Neuronal stem cell (in vitro differentiated cells): ENCODE measurements at regions not wholly inside any gene's neighbourhood (a gene's known extent, or its start where the extent isn't known, plus 50 kb on each side); places are given as distances from the start of the nearest gene placed in this dataset.

ENCODE experiments used
- DNase-seq: peaks from one replicate; pipeline ENCODE4 v3.0.0-alpha.2; 2013; ENCODE audit warnings: low spot score
- H2AFZ ChIP-seq: one replicate; pipeline ENCODE4 v1.6.1; 2013; ENCODE audit warnings: mild to moderate bottlenecking, low read length, inconsistent platforms
- H2AK5ac ChIP-seq: 2 replicates; pipeline ENCODE4 v1.6.1; 2013; ENCODE audit warnings: low read depth, mild to moderate bottlenecking, inconsistent platforms, low read length, moderate library complexity, mixed read lengths
- H2BK120ac ChIP-seq: 2 replicates; pipeline ENCODE4 v1.6.1; 2013; ENCODE audit warnings: low read depth, mild to moderate bottlenecking, inconsistent platforms, low read length, moderate library complexity, mixed read lengths
- H2BK12ac ChIP-seq: one replicate; pipeline ENCODE4 v1.6.1; 2013; ENCODE audit warnings: low read length, inconsistent platforms
- H2BK15ac ChIP-seq: 2 replicates; pipeline ENCODE4 v1.6.1; 2013; ENCODE audit warnings: mild to moderate bottlenecking, low read length, inconsistent platforms, mixed read lengths
- H2BK5ac ChIP-seq: one replicate; pipeline ENCODE4 v1.6.1; 2013; ENCODE audit warnings: inconsistent platforms, mild to moderate bottlenecking, low read length, moderate library complexity
- H3K14ac ChIP-seq: one replicate; pipeline ENCODE4 v1.6.1; 2013; ENCODE audit warnings: low read length, inconsistent platforms
- H3K18ac ChIP-seq: 2 replicates; pipeline ENCODE4 v1.6.1; 2013; ENCODE audit warnings: low read length, inconsistent platforms
- H3K23ac ChIP-seq: 2 replicates; pipeline ENCODE4 v1.6.1; 2013; ENCODE audit warnings: low read depth, mild to moderate bottlenecking, mixed read lengths, low read length, inconsistent platforms; ENCODE audit not compliant: poor library complexity
- H3K27ac ChIP-seq: replicated peaks from 3 replicates; pipeline ENCODE4 v1.5.1; 2013; ENCODE audit warnings: low read length, inconsistent platforms
- H3K27me3 ChIP-seq, 3 experiments: 2 replicates each; pipeline ENCODE4 v1.6.1; 2013; ENCODE audit warnings: low read length in 3 of 3, mild to moderate bottlenecking in 2 of 3, inconsistent platforms in 1 of 3, low read depth in 1 of 3, mixed read lengths in 1 of 3, moderate library complexity in 1 of 3; ENCODE audit not compliant: control insufficient read depth in 3 of 3, insufficient read depth in 3 of 3
- H3K36me3 ChIP-seq, 2 donors: replicated peaks in 1 of 2; 2 replicates each; pipeline ENCODE4 v1.6.1; 2013; ENCODE audit warnings: low read length in 2 of 2; ENCODE audit not compliant: control insufficient read depth in 2 of 2, insufficient read depth in 2 of 2
- H3K4ac ChIP-seq: 2 replicates; pipeline ENCODE4 v1.6.1; 2013; ENCODE audit warnings: inconsistent platforms, mild to moderate bottlenecking, low read length, moderate library complexity
- H3K4me1 ChIP-seq, 2 donors: 1 replicate in 1 of 2; 2 replicates in 1 of 2; pipeline ENCODE4 v1.6.1; 2013; ENCODE audit warnings: low read length in 2 of 2, low read depth in 1 of 2; ENCODE audit not compliant: control insufficient read depth in 2 of 2, insufficient read depth in 1 of 2
- H3K4me2 ChIP-seq: one replicate; pipeline ENCODE4 v1.6.1; 2013; ENCODE audit warnings: mild to moderate bottlenecking, low read length, inconsistent platforms; ENCODE audit not compliant: insufficient read depth, poor library complexity, severe bottlenecking
- H3K4me3 ChIP-seq, 2 donors: 2 replicates each; pipeline ENCODE4 v1.5.1; 2013; ENCODE audit warnings: low read length in 2 of 2, mild to moderate bottlenecking in 2 of 2, inconsistent platforms in 1 of 2, moderate library complexity in 1 of 2
- H3K79me1 ChIP-seq: one replicate; pipeline ENCODE4 v1.6.1; 2013; ENCODE audit warnings: low read depth, mild to moderate bottlenecking, inconsistent platforms, low read length, moderate library complexity
- H3K9ac ChIP-seq: one replicate; pipeline ENCODE4 v1.6.1; 2013; ENCODE audit warnings: mild to moderate bottlenecking, low read depth, low read length, inconsistent platforms; ENCODE audit not compliant: poor library complexity
- H3K9me3 ChIP-seq, 2 donors: replicated peaks in 1 of 2; 2 replicates each; pipeline versions ENCODE3 to v1.6.1; 2013; ENCODE audit warnings: low read length in 2 of 2, mild to moderate bottlenecking in 2 of 2, inconsistent platforms in 1 of 2, low read depth in 1 of 2, mixed read lengths in 1 of 2, moderate library complexity in 1 of 2; ENCODE audit not compliant: control insufficient read depth in 2 of 2, insufficient read depth in 1 of 2
- H4K8ac ChIP-seq: one replicate; pipeline ENCODE4 v1.6.1; 2013; ENCODE audit warnings: low read depth, mild to moderate bottlenecking, inconsistent platforms, low read length, moderate library complexity
- H4K91ac ChIP-seq: one replicate; pipeline ENCODE4 v1.6.1; 2013; ENCODE audit warnings: low read length, low read depth, mild to moderate bottlenecking, inconsistent platforms; ENCODE audit not compliant: poor library complexity
- WGBS, 2 donors: extraction: QIAGEN DNeasy Blood & Tissue Kit; methylation state at CpG; one replicate each; pipeline ENCODE4 v1.1.7; 2013; ENCODE audit warnings: missing lambda C conversion rate in 2 of 2, mixed read lengths in 1 of 2; ENCODE audit not compliant: insufficient read length in 2 of 2, insufficient replicate concordance in 1 of 2; ENCODE audit errors: extremely low coverage in 2 of 2; 5-methylcytosine and 5-hydroxymethylcytosine counted together

DNA sequence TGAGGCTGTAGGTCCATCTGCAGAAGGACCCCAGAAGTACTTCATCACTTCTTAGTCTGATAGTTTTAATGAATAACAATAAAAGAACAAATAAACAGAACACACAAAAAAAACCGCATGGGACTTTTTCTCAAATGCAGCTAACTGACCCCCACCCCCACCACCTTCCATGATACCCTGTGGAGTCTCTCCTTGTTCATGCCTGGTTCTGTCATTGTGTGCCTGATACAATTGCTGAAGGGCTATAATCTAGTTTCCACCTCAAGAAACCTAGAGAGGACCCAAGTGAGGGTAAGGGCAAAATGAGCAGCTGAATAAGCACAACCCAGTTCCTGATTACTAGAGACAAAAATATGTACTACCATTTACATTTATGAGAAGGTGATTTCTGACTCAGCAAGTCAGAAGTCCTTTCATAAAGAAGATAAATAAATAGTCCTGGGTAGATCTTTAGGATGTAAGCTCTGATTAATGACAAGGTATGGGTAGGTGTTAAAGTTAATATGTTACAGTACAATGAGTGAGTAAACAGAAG lies 155.1 kb downstream of the TMA16 start:
- DNase-seq, result no peak
- Histone ChIP-seq H2BK15ac (no peak overlapping the region), H2AK5ac (no peak overlapping the region), H3K4me3 (no peak overlapping the region), H3K4me2 (no peak overlapping the region), H3K9ac (no peak overlapping the region), H2BK12ac (no peak overlapping the region), H3K27ac (no peak overlapping the region), H4K8ac (no peak overlapping the region), H3K9me3 (peaks cover 5% of the 10 kb centered on the region in 2 donors), H3K23ac (no peak overlapping the region), H3K18ac (no peak overlapping the region), H4K91ac (no peak overlapping the region), H3K14ac (no peak overlapping the region), H3K79me1 (no peaks in the 10 kb centered on the region), H3K36me3 (no peaks in the 10 kb centered on the region), H3K4ac (no peak overlapping the region), H2AFZ (no peak overlapping the region), H3K4me1 (no peaks in the 10 kb centered on the region), H3K27me3 (no peaks in the 10 kb centered on the region), H2BK120ac (no peak overlapping the region), H2BK5ac (no peak overlapping the region)
- no CpG with 5 or more reads among the region's 1 CpG for WGBS, 2 donors

DNA sequence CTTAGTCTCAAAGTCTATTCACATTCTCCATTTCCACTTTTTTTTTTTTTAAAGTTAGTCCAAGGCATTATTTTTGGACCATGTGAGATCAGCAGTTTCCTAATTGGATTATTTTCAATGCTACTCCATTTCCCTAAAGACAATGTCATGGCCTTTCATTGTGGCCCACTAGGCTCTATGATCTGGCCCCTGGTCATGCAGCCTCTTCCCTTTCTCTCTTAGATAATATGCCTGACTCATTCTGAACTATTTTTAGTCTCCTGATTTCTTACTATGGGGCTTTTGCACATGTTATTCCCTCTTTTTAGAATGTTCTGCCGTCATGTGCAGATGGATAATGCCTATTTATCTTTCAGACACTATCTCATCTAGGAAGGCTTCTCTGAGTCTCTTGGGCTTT lies 157.3 kb downstream of the TMA16 start:
- no CpG with 5 or more reads among the region's 1 CpG for WGBS, 2 donors
- no peak overlapping the region for H2BK12ac ChIP-seq
- no peak overlapping the region for H3K4me2 ChIP-seq
- no peak overlapping the region for H3K14ac ChIP-seq
- no peak overlapping the region for H2BK15ac ChIP-seq
- no peaks in the 10 kb centered on the region for H3K9me3 ChIP-seq
- H3K23ac ChIP-seq, result no peak overlapping the region
- H4K8ac ChIP-seq, result no peak overlapping the region
- no peak overlapping the region for H4K91ac ChIP-seq
- H2AFZ ChIP-seq, result no peak overlapping the region
- no peak overlapping the region for H3K27ac ChIP-seq
- H2AK5ac ChIP-seq, result no peak overlapping the region
- no peak overlapping the region for H2BK5ac ChIP-seq
- no peak overlapping the region for H3K18ac ChIP-seq
- no peaks in the 10 kb centered on the region for H3K4me1 ChIP-seq
- no peak overlapping the region for H2BK120ac ChIP-seq
- no peak overlapping the region for H3K4me3 ChIP-seq
- no peak overlapping the region for H3K9ac ChIP-seq
- H3K4ac ChIP-seq, result no peak overlapping the region
- H3K36me3 ChIP-seq, result no peaks in the 10 kb centered on the region
- no peaks in the 10 kb centered on the region for H3K27me3 ChIP-seq
- no peaks in the 10 kb centered on the region for H3K79me1 ChIP-seq
- no peak for DNase-seq

GRCh38 chr4:163654621-163655020 lies 160.1 kb downstream of the TMA16 start:
- no peak overlapping the region for H2BK120ac ChIP-seq
- H4K8ac ChIP-seq, result no peak overlapping the region
- no peak overlapping the region for H3K27ac ChIP-seq
- H2BK15ac ChIP-seq, result no peak overlapping the region
- H4K91ac ChIP-seq, result no peak overlapping the region
- no peak overlapping the region for H3K4me2 ChIP-seq
- H2BK12ac ChIP-seq, result no peak overlapping the region
- H3K4me3 ChIP-seq, result no peak overlapping the region
- H3K23ac ChIP-seq, result no peak overlapping the region
- H2AK5ac ChIP-seq, result no peak overlapping the region
- H2AFZ ChIP-seq, result no peak overlapping the region
- no peaks in the 10 kb centered on the region for H3K36me3 ChIP-seq
- H3K4ac ChIP-seq, result no peak overlapping the region
- no CpG with 5 or more reads among the region's 2 CpGs for WGBS, 2 donors
- no peaks in the 10 kb centered on the region for H3K27me3 ChIP-seq
- no peaks in the 10 kb centered on the region for H3K9me3 ChIP-seq
- no peak for DNase-seq
- no peaks in the 10 kb centered on the region for H3K4me1 ChIP-seq
- no peak overlapping the region for H2BK5ac ChIP-seq
- H3K79me1 ChIP-seq, result no peaks in the 10 kb centered on the region
- H3K14ac ChIP-seq, result no peak overlapping the region
- no peak overlapping the region for H3K9ac ChIP-seq
- no peak overlapping the region for H3K18ac ChIP-seq

GRCh38 chr4:163660636-163661035 lies 166.1 kb downstream of the TMA16 start:
- no peak overlapping the region for H3K18ac ChIP-seq
- no peak overlapping the region for H2BK12ac ChIP-seq
- no peak overlapping the region for H2AFZ ChIP-seq
- H3K4me3 ChIP-seq, result no peak overlapping the region
- H4K8ac ChIP-seq, result no peak overlapping the region
- H3K36me3 ChIP-seq, result no peaks in the 10 kb centered on the region
- no peak overlapping the region for H3K14ac ChIP-seq
- H2BK5ac ChIP-seq, result no peak overlapping the region
- no peaks in the 10 kb centered on the region for H3K4me1 ChIP-seq
- H3K27ac ChIP-seq, result no peak overlapping the region
- no peaks in the 10 kb centered on the region for H3K9me3 ChIP-seq
- H2BK120ac ChIP-seq, result no peak overlapping the region
- H3K4me2 ChIP-seq, result no peak overlapping the region
- H3K9ac ChIP-seq, result no peak overlapping the region
- H2AK5ac ChIP-seq, result no peak overlapping the region
- H3K4ac ChIP-seq, result no peak overlapping the region
- no peaks in the 10 kb centered on the region for H3K27me3 ChIP-seq
- H3K79me1 ChIP-seq, result no peaks in the 10 kb centered on the region
- no peak overlapping the region for H2BK15ac ChIP-seq
- WGBS, 2 donors, result no CpG with 5 or more reads among the region's 1 CpG
- H4K91ac ChIP-seq, result no peak overlapping the region
- no peak for DNase-seq
- H3K23ac ChIP-seq, result no peak overlapping the region
